ENCODE measurements at regions not wholly inside any gene's neighbourhood (a gene's known extent, or its start where the extent isn't known, plus 50 kb on each side); places are given as distances from the start of the nearest gene placed in this dataset.

DNA sequence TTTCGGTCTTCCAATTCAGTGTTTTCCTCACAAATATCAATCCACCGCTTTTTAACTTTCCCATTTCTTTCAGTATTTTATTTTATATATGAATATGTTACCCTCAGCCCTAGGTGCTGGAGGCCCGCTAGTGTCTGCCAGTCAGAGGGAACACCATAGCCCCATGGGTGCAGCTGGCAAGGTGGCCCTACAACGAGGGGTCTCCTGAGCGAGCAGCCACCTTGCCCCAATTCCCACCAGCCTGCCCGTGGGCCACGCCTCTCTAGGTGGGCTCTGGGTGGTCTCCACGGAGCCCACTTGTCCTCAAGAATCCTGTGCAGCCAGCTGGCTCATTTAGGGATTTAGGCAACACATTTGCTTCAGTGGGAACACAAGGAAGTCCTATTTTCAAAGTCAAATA, 72.5 kb upstream of the RGPD5 start:
- Histone ChIP-seq H3K27me3 (ENCODE audit: insufficient read depth) (no peaks in the 10 kb centered on the region), H3K4me2 (no peak overlapping the region), H3K9me2 (ENCODE audit: insufficient read depth) (no peaks in the 10 kb centered on the region), H4K20me1 (replicated peaks; ENCODE audit: insufficient read depth) (no peaks in the 10 kb centered on the region), H3K4me1 (ENCODE audit: insufficient read depth) (no peaks in the 10 kb centered on the region), H3F3A (replicated peaks; ENCODE audit: low read depth) (no peaks in the 10 kb centered on the region), H3K27ac (ENCODE audit: low read depth) (no peak overlapping the region), H3K36me3 (ENCODE audit: insufficient read depth) (no peaks in the 10 kb centered on the region), H3K4me3 (no peak overlapping the region), H2AFZ (no peak overlapping the region), H3K79me2 (replicated peaks; ENCODE audit: insufficient read depth) (no peaks in the 10 kb centered on the region)
- TF ChIP-seq JUNB (IDR thresholded peaks at IDR 0.05; ENCODE audit: unreplicated experiment) (no peak), CREB1 (CRISPR knock-in tag; IDR thresholded peaks at IDR 0.05; ENCODE audit: low read depth) (no peak), NANOG (IDR thresholded peaks at IDR 0.05; ENCODE audit: borderline replicate concordance) (no peak), EZH2phosphoT487 (IDR thresholded peaks at IDR 0.05; ENCODE audit: unreplicated experiment) (no peak), STAT1 (IDR thresholded peaks at IDR 0.05; ENCODE audit: unreplicated experiment) (no peak), POLR2AphosphoS5 (IDR thresholded peaks at IDR 0.05; ENCODE audit: low read depth) (no peak), ZNF331 (CRISPR knock-in tag; IDR thresholded peaks at IDR 0.05; ENCODE audit: low read depth) (no peak), ZNF114 (CRISPR knock-in tag; IDR thresholded peaks at IDR 0.05) (no peak), EZH2 (IDR thresholded peaks at IDR 0.05; ENCODE audit: low read depth, unreplicated experiment) (no peak)
- TF ChIP-seq, protein P1, sequence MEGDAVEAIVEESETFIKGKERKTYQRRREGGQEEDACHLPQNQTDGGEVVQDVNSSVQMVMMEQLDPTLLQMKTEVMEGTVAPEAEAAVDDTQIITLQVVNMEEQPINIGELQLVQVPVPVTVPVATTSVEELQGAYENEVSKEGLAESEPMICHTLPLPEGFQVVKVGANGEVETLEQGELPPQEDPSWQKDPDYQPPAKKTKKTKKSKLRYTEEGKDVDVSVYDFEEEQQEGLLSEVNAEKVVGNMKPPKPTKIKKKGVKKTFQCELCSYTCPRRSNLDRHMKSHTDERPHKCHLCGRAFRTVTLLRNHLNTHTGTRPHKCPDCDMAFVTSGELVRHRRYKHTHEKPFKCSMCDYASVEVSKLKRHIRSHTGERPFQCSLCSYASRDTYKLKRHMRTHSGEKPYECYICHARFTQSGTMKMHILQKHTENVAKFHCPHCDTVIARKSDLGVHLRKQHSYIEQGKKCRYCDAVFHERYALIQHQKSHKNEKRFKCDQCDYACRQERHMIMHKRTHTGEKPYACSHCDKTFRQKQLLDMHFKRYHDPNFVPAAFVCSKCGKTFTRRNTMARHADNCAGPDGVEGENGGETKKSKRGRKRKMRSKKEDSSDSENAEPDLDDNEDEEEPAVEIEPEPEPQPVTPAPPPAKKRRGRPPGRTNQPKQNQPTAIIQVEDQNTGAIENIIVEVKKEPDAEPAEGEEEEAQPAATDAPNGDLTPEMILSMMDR (conservative IDR thresholded peaks at IDR 0.05; ENCODE audit: low read depth in 2 of 2): no peak
- TF ChIP-seq, protein P2, sequence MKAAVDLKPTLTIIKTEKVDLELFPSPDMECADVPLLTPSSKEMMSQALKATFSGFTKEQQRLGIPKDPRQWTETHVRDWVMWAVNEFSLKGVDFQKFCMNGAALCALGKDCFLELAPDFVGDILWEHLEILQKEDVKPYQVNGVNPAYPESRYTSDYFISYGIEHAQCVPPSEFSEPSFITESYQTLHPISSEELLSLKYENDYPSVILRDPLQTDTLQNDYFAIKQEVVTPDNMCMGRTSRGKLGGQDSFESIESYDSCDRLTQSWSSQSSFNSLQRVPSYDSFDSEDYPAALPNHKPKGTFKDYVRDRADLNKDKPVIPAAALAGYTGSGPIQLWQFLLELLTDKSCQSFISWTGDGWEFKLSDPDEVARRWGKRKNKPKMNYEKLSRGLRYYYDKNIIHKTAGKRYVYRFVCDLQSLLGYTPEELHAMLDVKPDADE (IDR thresholded peaks at IDR 0.05): no peak
- TF ChIP-seq, protein P3, sequence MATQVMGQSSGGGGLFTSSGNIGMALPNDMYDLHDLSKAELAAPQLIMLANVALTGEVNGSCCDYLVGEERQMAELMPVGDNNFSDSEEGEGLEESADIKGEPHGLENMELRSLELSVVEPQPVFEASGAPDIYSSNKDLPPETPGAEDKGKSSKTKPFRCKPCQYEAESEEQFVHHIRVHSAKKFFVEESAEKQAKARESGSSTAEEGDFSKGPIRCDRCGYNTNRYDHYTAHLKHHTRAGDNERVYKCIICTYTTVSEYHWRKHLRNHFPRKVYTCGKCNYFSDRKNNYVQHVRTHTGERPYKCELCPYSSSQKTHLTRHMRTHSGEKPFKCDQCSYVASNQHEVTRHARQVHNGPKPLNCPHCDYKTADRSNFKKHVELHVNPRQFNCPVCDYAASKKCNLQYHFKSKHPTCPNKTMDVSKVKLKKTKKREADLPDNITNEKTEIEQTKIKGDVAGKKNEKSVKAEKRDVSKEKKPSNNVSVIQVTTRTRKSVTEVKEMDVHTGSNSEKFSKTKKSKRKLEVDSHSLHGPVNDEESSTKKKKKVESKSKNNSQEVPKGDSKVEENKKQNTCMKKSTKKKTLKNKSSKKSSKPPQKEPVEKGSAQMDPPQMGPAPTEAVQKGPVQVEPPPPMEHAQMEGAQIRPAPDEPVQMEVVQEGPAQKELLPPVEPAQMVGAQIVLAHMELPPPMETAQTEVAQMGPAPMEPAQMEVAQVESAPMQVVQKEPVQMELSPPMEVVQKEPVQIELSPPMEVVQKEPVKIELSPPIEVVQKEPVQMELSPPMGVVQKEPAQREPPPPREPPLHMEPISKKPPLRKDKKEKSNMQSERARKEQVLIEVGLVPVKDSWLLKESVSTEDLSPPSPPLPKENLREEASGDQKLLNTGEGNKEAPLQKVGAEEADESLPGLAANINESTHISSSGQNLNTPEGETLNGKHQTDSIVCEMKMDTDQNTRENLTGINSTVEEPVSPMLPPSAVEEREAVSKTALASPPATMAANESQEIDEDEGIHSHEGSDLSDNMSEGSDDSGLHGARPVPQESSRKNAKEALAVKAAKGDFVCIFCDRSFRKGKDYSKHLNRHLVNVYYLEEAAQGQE (IDR thresholded peaks at IDR 0.05; ENCODE audit: unreplicated experiment): no peak
- TF ChIP-seq, protein P4, sequence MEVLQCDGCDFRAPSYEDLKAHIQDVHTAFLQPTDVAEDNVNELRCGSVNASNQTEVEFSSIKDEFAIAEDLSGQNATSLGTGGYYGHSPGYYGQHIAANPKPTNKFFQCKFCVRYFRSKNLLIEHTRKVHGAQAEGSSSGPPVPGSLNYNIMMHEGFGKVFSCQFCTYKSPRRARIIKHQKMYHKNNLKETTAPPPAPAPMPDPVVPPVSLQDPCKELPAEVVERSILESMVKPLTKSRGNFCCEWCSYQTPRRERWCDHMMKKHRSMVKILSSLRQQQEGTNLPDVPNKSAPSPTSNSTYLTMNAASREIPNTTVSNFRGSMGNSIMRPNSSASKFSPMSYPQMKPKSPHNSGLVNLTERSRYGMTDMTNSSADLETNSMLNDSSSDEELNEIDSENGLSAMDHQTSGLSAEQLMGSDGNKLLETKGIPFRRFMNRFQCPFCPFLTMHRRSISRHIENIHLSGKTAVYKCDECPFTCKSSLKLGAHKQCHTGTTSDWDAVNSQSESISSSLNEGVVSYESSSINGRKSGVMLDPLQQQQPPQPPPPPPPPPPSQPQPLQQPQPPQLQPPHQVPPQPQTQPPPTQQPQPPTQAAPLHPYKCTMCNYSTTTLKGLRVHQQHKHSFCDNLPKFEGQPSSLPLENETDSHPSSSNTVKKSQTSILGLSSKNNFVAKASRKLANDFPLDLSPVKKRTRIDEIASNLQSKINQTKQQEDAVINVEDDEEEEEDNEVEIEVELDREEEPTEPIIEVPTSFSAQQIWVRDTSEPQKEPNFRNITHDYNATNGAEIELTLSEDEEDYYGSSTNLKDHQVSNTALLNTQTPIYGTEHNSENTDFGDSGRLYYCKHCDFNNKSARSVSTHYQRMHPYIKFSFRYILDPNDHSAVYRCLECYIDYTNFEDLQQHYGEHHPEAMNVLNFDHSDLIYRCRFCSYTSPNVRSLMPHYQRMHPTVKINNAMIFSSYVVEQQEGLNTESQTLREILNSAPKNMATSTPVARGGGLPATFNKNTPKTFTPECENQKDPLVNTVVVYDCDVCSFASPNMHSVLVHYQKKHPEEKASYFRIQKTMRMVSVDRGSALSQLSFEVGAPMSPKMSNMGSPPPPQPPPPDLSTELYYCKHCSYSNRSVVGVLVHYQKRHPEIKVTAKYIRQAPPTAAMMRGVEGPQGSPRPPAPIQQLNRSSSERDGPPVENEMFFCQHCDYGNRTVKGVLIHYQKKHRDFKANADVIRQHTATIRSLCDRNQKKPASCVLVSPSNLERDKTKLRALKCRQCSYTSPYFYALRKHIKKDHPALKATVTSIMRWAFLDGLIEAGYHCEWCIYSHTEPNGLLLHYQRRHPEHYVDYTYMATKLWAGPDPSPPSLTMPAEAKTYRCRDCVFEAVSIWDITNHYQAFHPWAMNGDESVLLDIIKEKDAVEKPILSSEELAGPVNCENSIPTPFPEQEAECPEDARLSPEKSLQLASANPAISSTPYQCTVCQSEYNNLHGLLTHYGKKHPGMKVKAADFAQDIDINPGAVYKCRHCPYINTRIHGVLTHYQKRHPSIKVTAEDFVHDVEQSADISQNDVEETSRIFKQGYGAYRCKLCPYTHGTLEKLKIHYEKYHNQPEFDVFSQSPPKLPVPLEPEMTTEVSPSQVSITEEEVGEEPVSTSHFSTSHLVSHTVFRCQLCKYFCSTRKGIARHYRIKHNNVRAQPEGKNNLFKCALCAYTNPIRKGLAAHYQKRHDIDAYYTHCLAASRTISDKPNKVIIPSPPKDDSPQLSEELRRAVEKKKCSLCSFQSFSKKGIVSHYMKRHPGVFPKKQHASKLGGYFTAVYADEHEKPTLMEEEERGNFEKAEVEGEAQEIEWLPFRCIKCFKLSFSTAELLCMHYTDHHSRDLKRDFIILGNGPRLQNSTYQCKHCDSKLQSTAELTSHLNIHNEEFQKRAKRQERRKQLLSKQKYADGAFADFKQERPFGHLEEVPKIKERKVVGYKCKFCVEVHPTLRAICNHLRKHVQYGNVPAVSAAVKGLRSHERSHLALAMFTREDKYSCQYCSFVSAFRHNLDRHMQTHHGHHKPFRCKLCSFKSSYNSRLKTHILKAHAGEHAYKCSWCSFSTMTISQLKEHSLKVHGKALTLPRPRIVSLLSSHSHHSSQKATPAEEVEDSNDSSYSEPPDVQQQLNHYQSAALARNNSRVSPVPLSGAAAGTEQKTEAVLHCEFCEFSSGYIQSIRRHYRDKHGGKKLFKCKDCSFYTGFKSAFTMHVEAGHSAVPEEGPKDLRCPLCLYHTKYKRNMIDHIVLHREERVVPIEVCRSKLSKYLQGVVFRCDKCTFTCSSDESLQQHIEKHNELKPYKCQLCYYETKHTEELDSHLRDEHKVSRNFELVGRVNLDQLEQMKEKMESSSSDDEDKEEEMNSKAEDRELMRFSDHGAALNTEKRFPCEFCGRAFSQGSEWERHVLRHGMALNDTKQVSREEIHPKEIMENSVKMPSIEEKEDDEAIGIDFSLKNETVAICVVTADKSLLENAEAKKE (CRISPR knock-in tag; IDR thresholded peaks at IDR 0.05): no peak
- peaks cover 1% of the 10 kb centered on the region for H3K27me3 Mint-ChIP-seq (ENCODE audit: insufficient read depth, low read depth, poor library complexity)
- H3K36me3 Mint-ChIP-seq (ENCODE audit: low read depth): no peaks in the 10 kb centered on the region
- H3K4me3 Mint-ChIP-seq: no peak overlapping the region
- peaks cover 5% of the 10 kb centered on the region; the same call in 1 of the 3 replicates for H3K4me1 Mint-ChIP-seq
- ATAC-seq: no peak
- H3K9me3 Mint-ChIP-seq: peaks cover 8% of the 10 kb centered on the region; the same call in 2 of the 3 replicates
- H3K27ac Mint-ChIP-seq: no peak overlapping the region
- no peak for DNase-seq (ENCODE audit: low spot score)
